GM19035 (cell line): ENCODE measurements at regions not wholly inside any gene's neighbourhood (a gene's known extent, or its start where the extent isn't known, plus 50 kb on each side); places are given as distances from the start of the nearest gene placed in this dataset.
"Not testable (repeated sequence)": the region's sequence is repeated elsewhere in the genome, so short reads cannot be mapped to it uniquely, and the experiment has no call there.

Experiments
- ATAC-seq: cut with Tn5 transposase; IDR thresholded peaks from one replicate; pipeline ENCODE4 v1.9.1; 2021; ENCODE audit not compliant: unreplicated experiment

DNA sequence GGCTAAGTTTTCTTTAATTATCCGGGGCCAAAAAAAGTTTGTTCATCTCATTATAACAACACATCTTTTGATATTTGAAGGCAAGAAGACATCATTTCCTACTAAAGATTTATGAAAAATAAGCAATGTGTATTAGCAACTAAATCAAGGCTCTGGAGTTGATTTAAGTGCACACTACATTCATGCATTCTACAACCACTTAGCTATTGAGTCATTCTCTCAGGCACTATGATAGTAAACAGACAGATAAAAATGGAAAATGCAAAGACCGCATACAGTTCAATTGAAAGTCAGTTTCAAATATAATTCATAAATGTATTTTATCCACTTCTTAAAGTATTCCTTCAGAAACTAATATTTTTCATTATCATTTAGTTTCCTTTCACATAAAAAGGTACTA, 1395.2 kb downstream of the PCDH9 start:
- no peak for ATAC-seq

DNA sequence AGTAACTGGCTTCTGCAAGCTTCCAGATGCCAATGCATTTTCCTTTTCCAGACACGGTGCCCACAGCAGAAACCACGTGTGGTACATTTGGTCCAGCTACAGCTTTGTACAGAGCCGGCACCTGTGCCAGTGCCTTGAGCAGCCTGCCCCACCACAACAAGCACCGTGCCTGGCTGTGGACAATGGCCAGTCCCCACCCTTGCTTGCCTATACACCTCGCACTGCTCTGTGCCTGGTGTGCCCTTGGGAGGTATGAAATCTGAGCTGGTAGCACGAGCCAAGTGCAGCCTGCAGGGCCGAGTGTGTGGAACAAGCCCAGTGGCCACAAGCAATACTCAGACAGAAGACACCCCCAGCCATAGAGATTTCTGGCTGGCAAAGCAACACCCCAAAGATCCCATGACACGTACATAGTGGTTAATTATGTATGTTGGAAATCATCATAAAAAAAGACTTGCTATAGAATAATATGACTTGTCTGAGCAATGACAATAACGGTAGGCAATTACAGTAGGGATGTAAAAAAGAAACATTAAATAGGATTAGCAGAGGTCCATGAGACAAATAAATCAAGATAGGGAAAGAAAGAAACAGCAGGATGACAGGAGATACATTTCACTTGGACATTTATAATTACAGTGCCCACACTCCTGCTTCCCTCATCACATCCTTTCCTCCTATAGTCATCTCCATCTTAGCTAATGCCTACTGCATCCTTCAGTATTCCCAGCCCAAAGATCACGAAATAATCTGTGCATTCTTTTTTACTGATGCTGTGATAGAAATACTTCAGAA, 1399.5 kb downstream of the PCDH9 start:
- no peak for ATAC-seq

DNA sequence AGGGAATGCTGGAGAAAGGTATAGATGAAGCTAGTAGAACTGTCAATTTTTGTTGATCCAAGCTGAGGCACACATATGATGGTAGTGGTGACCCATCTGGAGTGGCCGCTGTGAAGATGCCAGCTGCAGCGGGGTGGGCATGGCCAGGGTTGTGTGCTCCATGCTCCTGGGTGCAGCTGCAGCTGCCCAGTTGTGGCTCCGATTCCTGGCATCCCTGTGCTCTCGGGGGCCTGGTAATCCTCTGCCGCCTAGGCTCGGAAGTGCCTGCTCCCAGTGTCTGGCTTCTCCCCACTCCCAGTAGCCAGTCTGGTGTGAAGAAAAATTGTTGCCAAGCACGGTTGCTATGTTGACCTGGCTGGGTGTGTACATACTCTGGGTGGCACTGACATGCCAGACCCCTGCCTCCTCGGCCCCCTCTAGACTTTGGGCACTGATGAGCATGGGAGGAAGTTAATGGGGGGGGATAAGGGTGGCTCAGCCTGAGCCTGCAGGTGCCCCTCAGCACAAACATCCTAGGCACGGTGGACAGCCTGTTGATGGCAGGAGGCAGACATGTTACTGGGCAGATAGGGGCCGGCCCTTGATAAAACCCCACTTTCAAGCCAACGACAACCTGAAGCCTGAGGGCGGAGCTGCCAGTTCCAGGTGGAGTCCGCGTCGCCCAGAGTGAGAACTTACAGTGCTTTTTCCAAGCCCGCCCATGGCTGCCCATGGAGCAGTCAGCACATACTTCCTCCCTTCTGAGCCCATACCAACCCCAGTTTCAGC, 1400.7 kb downstream of the PCDH9 start:
- no peak for ATAC-seq

DNA sequence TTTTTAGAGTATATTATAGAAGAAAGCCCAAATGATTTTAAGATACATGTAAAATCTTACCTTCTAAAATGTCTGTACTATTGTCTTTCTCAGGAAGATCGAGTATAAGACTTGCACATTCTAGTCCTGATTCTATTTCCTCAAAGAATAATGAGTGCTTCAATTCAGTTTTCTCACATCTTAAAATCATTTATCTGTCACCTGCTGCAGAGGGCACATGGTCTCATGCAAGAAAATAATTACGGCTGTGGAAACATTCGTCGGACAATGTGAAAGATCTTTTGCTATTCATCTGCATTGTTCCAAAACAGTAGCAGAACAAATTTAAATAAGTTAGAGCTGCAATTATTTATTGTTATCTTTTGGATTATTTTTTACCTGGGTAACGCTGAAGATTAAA, 1403.5 kb downstream of the PCDH9 start:
- ATAC-seq = no peak

DNA sequence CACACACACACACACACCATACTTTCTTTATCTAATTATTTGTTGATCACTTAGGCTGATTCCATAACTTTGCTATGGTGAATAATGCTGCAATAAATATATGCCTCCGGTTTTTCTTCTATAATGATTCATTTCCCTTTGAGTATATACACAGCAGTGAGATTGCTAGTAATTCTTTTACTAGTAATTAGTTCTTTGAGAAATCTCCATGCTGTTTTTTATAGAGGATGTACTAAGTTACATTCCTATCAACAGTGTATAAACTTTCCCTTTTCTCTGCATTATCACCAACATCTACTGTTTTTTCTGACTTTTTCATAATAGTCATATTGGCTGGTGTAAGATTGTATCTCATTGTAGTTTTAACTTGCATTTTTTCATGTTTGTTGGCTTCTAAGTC, 1405.1 kb downstream of the PCDH9 start:
- no peak for ATAC-seq

DNA sequence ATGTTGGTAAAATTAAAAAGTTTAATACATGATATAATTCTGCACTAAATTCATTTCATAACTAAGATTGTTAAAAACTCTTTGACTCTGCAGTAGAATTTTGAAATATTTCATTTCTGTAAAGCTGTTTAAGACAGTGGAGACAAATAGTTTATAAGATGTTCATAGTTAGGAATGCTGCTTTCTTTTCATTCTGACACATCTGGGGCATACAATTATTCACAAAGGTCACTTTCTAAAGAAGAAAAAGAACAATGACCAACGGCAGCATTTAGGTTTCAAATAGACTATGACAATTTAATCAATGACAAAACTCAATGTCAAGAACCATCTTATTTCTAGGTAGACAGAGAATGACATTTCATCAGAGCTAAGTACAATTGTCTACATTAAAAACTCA, 1422.1 kb downstream of the PCDH9 start:
- ATAC-seq = no peak

DNA sequence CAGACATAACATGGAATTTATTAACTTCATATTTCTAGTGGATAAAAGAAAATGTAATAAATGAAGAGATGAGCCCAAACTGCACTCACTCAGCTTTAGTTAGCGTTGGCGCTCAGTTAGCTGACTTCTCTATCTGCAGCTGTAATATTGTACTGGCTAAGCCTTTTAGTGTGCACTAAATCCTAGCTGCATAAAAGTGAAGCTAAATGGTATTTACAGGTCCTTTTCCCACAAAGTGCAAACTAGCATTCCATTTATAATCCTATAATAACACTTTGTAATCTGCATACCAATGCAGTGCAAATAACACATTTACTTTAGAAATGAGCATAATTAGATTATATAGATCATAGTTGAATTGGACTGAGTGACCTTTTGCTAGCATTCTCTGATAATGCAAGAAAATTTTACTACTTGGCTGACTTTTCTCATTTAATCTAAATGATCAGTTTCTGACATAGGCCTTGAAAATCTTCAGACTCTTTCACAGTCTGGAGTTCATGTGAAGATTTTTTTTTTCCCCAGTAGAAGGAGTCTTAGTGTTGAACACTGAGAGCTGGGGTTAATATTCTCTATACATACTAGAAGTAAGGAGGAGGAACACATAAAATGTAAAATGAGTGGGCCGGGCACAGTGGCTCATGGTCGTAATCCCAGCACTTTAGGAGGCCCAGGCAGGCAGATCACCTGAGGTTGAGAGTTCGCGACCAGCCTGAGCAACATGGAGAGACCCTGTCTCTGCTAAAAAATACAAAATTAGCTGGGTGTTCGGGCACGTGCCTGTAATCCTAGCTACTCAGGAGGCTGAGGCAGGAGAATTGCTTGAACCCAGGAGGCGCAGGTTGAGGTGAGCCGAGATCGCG, 1426.4 kb downstream of the PCDH9 start:
- ATAC-seq = no peak

DNA sequence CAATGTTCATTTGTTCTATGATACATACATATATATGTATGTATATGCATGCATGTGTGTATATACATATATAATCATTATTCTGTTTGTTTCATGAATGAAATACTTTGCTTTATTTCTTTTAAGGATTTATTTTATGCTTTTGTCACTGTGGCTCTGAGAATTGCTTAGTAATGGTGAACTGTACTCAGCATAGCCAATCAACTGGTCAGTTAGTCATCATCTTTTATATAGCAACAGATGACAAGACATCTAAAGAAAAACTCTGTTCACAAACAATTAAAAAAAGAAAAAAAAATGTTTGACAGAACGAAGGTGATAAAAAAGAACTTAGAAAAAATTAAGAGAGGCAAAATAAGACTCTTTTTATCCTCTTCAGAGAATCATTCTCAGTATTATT, 1440.3 kb downstream of the PCDH9 start:
- ATAC-seq = no peak

DNA sequence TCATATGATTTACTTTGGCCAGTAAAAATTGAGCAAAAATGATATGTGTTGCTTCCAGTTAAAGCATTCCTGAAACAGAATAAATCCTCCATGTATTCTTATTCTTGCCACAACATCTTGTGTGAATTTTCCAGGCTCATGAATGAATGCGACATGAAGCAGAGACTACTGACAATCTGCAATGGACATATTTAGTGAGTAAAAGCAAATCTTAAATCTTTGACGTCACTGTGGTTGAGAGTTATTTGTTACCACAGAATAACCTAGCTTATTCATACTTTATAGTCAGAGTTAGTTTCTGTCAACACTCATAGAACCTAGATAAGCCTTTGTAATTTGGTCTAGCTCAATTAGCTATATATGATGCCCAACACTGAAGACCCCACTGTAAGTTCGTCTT, 1443.1 kb downstream of the PCDH9 start:
- no peak for ATAC-seq

DNA sequence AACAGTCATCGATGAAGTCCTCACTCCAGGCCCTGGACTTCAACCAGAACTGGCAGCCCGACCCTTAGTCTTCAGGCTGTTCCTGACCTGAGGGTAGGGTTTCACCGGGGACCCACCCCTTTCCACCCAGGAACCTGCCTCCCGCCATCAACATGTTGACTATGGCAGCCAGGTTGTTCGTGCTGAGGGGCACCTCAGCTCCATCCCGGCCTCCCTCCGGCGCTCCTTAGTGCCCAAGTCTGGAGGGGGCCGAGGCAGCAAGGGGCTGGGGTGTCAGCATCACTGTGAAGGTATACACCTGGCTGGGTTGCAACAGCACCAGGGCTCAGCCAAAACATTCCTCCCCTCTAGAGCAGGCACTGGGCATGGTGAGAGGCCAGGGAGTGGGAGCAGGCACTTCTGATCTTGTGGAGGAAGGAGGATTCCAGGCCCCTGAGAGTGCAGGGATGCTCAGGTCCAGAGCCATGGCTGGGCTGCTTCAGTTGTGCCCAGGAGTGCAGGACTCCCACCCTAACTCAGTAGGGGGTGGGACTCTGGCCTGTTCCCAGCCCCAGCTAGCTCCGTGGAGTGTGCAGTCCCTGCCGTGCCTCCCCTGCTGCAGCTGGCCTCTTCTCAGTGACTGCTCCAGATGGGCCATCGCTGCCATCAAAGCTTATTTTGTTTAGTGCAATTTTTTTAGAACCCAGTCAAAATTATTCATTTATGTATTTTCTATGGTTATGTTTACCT, 1445.9 kb downstream of the PCDH9 start:
- no peak for ATAC-seq

DNA sequence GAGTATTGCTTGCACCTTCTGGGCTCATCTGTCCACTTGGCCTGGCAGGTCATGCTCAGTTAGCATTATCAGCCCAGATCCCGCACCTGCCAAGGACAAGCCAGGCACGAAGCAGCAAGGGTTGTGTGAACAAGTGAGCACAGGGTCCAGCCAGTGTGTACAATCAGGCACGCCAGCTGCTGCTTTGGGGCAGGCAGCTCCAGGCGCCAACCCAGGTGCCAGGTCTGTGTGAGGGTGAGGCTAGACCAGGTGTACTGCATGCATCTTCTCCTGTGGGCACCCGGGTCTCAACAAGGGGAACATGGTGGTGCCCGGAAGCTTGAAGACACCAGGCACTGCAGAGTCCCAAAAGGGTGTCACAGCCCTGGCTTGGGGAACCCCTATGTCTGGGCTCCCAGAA, 1446.8 kb downstream of the PCDH9 start:
- ATAC-seq = no peak

DNA sequence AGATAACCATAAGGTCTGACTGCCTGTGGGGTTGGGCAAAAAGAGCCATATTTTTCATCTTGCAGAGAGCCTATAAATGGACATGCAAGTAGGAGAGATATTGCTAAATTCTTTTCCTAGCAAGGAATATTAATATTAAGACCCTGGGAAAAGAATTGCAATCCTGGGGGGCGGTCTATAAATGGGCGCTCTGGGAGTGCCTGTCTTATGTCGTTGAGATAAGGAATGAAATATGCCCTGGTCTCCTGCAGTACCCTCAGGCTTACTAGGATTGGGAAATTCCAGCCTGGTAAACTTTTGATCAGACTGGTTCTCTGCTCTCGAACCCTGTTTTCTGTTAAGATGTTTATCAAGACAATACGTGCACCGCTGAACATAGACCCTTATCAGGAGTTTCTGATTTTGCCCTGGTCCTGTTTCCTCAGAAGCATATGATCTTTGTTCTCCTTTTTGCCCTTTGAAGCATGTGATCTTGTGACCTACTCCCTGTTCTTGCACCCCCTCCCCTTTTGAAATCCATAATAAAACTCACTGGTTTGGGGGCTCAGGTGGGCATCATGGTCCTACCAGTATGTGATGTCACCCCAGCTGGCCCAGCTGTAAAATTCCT, 1458.3 kb downstream of the PCDH9 start:
- ATAC-seq = not testable (repeated sequence)

DNA sequence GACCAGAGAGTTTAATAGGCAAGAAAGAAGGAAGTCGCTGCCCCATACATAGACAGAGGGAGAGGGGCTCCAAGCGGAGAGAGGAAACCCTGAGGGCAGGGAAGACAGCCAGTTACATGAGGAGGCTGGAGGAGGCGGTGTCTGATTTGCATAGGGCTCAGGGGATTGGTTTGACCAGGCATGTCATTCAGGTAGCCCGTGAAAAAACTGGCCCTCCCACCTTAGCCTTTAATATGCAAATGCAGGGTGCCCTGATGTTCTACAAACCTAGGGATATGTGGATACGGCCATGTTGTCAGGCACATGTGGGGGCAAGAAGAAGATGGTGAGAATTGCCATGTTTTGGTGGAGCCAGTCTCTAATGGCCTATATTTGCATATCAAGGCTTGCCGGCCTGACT, 1461.6 kb downstream of the PCDH9 start:
- ATAC-seq = no peak

DNA sequence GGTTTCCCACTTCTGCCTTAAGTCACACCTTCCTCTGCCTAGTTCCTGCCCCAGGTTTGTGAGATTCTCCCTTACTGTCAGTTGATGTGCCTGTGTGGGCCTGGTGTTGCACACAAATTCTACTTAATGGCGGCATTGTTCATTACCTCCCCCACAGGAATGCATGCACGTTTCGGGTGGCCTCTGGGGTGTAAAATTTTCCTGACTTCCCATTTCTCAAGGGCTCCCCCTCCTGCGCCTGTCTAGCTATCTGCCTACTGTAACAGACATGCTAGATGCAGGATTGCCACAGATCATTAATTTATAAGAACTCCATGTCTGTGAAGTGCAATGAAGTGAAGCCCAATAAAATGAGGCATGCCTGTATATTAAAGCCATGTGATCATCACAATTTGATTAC, 1466.3 kb downstream of the PCDH9 start:
- ATAC-seq = no peak

DNA sequence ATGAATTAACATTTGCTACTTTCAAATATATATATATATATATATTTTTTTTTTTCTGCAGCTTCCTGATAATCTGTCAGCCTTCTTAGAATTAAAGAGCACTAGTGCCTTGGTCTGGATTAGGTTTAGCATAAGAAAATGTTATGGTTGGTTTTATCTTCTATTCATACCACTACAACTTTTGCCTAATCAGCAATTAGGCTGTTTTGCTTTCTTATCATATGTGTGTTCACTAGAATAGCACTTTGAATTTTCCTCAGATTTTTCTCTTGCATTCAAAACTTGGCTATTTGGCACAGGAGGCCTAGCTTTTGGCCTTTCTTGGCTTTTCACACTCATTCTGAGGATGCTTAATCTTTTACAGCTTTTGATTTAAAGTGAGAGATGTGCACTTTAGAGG, 1468.1 kb downstream of the PCDH9 start:
- no peak for ATAC-seq

DNA sequence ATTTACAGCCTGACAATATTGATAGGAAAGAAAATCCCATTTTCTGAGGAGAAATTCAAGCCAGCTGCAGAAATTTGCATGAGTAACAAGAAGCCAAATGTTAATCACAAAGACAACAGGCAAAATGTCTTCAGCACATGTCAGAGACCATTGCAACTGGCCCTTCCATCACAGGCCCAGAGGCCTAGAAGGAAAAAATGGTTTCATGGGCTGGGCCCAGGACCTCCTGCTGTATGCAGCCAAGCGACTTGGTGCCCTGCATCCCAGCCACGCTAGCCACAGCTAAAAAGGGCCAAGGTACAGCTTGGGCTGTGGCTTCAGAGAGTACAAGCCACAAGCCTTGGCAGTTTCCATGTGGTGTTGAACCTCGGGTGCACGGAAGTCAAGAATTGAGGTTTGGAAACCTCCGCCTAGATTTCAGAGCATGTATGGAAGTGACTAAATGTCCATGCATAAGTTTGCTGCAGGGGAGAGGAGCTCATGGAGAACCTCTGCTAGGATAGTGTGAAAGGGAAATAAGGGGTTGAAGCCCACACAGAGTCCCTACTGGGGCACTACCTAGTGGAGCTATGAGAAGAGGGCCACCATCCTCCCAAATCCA, 1474.0 kb downstream of the PCDH9 start:
- ATAC-seq = no peak

DNA sequence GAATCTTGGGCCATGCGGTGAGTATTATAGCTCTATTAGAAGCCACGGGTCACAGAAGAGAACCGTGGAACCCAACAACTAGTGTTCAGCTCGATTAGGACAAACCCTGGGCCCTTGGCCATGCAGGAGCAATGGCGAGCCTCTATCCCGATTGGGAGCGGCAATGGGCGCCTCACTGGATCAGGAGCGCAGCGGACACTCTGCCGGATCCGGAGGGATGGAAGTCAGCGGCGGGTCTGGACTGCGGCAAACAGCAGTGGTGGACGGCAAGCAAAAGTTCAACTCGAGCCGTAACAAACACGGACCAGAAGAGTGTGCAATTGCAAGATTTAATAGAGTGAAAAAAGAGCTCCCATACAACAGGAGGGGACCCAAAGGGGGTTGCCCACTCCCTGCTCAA, 1481.9 kb downstream of the PCDH9 start:
- no peak for ATAC-seq

DNA sequence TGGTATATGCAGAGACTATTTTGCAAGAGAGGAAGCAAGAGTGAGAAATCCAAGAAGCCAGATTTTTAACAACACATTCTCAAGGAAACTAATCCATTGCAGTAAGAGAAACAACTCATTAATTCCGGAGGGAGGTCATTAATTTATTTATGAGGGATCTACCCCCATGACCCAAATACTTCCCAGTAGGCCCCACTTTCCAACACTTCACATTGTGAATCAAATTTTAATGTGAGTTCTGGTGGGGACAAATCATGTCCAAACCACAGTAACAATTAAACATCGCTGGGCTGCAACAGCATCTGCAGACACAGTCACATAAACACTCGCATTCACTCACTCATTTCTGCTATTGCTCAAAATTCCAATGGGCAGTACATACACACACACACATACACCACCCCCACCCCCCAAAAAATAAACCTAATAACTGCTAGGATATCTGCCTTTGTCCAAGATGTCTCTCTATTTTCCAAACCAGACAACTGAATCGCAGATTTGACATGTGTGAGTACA, 1483.7 kb downstream of the PCDH9 start:
- ATAC-seq = no peak

DNA sequence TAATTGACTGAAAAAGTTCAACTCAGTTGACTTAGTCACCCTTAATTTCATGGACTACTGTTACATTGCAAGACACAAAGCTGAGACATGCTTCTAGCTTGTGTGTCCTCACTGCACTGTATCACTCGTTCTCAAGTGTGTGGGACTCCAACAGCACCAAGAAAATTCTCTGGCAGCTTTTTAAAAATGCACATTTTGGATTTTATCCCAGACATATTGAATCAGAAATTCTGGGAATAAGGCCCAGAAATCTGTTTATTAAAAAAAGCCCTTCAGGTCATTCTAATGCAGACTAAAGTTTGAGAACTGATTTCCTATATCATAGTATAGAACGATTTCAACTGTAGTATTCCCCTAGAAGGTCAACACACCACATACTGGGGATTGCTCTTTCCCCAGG, 1485.3 kb downstream of the PCDH9 start:
- ATAC-seq = no peak

DNA sequence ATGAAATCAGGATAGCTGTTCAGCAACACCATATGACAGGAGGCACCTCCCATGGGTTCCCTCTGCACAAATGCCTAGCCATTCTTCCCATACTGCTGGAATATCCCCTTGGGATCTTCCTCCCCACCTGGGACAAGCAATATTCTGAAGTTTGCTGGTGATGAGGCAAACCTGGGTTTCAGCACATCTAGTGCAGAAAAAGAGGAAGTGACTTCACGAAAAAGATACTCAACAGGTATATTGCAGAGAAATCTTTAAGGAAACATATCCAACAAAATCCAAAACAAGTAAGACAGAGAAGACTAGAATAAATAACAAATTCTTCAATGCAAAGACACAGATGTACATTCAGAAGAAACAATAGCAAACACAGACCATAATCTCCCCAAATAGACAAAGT, 1497.0 kb downstream of the PCDH9 start:
- no peak for ATAC-seq
